DMS153 (cell line): ENCODE measurements at regions not wholly inside any gene's neighbourhood (a gene's known extent, or its start where the extent isn't known, plus 50 kb on each side); places are given as distances from the start of the nearest gene placed in this dataset.
"Not testable (repeated sequence)": the region's sequence is repeated elsewhere in the genome, so short reads cannot be mapped to it uniquely, and the experiment has no call there.

ENCODE experiments used
- DNase-seq: peaks from one replicate; lab custom pipeline; 2025; lab: John Stamatoyannopoulos, UW

GRCh38 chr10:118950190-118950680 lies 79.3 kb upstream of the NANOS1 start:
- peak; percentile 20 for DNase-seq

GRCh38 chr10:118950997-118951637 lies 78.4 kb upstream of the NANOS1 start:
- no peak for DNase-seq

DNA sequence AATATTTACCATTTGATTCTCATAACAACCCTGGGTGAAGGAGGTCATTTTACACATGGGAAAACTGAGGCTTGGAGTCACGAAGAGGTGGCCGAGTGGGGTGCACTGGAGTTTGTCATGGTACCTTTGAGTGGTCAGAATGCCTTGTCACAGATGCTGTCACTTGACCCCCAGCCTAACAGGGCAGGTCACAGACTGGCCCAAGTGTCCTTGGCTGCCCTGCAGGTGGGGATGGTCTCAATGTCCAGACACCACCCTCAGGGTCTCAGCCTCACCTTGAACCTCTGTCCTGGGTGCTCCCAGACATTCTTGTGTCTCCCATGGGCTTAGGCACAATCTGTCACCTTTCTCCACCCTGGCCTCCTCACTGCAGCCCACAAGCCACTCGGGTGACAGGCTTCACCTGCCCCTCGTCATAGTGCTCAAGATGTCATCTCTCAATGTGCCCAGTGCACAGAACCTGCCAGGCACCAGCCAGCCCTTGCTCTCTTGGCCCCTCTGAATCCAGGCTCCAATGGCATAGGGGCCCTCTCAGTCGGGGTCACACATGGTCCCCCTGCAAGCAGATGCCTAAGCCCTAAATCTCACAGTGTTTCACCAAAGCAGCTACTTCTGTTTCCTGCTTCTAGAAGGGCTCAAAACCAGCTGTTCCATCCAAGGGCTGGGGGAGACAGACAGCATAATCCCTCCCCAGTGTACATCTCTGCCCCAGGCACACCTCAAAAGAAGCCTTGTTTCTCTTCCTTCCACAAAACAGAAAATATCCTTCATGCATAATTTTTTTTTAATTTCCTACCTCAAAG lies 76.8 kb upstream of the NANOS1 start:
- no peak for DNase-seq

DNA sequence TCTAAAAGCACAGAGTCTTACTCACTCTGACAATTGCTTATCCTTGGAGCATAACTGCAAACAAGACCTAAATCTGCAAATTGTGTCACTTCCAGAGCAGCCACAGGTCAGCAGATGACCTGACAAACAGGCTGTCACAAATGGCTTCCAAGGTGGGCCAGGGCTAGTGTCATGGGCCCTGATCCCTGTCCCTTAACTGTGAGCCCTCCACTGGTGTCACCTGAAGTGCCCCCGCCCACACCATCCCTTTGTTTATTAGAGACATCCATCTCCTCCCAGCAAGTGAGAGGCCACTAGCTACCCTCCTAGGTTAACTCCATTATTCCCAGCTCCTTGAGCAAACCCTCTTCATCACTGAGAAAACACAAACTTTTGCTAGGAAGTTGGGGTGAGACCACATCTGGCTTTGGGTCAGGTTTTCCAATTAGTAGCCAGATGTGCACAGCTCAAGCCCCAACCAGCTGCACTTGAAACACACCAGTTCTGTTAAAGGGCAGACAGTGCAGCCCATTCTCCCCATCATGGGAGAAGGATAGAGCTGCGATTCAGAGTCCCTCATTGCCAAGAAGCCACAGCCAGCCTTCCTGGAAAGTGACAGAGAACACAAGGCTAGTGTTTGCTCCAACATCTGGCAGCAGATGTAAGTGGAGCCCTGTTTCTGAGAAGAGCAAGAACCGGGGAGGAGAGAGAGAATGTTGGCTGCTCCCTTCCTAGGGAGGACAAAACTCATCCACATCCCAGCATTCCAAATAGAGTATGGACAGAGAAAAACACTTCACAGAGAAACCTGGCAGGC lies 75.7 kb upstream of the NANOS1 start:
- no peak for DNase-seq

DNA sequence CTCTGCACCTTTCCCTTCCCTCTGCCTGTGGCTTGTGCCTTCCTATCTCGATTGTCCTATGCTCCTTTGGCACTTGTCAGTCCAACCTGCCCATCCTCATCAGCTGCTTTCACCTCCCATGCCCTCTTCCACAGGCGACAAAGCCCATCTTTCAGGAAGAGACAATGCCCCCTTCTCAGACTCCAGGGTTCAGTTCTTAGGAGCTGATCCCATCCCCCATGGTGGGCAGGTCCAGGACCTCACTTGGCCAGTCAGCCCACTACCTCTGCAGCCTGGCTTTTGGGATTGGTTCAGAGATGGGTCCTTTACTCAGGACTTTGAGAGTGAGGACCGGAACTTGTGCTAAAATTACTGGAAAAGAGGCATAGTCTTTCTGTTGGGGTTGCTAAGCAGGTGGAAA lies 74.0 kb upstream of the NANOS1 start:
- no peak for DNase-seq

GRCh38 chr10:118955951-118956801 lies 73.3 kb upstream of the NANOS1 start:
- no peak for DNase-seq

DNA sequence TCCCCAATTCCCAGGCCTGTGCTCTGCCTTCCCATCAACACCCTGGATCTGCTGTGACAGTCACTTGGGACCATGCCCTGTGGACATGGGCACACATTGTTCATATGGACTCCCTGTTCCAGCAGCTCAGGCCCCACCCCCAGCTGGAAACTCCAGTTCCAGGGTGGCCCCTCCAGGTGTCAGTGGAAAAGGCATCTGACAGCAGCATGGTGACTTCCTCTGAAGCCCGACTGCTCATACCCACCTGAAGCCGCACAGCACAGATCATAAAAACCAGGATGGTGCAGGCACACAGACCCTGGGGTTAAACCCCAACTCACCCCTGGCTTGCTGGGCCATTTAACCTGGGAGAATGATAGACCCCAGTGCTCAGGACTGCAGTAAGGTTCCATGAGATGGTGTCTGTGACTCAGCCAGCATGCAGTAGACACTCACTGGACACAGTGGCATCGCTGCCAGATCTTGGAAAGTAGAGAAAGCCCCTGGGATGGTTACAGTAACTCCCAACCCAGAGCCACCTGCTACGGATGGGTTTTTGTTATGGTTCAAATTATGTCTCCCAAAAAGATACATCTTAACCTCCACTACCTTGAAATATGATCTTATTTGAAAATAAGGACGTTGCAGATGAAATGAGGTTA lies 72.6 kb upstream of the NANOS1 start:
- no peak for DNase-seq

GRCh38 chr10:118957443-118957825 lies 72.1 kb upstream of the NANOS1 start:
- no peak for DNase-seq

DNA sequence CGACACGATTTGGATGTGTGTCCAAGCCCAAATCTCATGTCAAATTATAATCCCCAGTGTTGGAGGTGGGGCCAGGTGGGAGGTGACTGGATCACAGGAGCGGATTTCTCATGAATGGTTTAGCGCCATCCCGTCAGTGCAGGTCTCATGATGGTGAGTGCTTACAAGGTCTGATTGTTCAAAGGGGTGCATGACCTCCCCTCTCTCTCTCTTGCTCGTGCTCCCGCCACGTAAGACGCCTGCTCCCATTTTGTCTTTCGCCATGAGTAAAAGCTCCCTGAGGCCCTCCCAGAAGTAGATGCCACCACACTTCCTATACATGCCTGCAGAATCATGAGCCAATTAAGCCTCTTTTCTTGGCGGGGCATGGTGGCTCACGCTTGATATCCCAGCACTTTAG lies 71.5 kb upstream of the NANOS1 start:
- no peak for DNase-seq

GRCh38 chr10:118958559-118958958 lies 71.0 kb upstream of the NANOS1 start:
- no peak for DNase-seq

- no peak for DNase-seq
Measured at GRCh38 chr10:118958984-118959925, 70.3 kb upstream of the NANOS1 start.

DNA sequence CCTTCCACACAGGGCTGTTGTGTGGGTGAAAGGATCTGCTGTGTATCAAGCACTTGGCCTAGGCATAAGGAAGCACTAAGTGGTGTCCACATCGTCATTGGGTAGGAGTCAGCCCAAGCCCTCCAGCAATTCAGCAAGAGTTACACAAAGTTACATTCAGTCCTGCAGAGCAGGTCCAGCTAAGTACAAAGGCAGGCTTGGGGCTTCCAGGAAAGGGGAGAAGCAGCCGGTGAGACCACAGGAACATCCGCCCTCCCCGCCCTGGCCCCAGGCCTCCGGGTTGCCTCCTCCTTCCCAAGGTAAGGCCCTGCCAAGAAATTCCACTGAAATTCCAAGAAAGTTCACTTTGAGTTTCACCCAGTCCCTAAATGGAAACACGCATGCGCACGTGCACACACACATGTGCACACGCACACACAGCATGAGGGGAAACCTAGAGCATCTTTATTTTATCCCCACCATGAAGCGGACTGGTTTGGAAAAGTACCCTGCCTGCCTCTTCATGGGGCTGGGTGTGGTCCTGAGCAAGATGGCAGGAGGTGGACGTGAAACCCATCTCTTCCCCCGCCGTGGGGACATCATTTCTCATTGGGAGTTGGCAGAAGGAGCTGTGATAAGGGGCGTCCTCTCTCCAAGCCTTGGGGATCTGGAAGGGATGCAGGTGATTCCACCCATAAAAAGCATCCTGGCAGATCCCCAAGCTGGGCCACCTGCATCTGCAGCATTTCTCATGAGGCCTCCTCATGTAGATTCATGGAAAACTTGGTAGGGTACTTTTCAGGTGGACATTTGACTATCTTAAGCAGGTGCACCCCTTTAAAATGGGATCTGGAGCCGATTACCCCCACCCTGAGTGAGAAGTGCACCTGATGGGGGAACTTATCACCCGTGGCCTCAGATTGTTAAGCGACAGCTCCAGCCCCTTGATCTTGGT lies 69.1 kb upstream of the NANOS1 start:
- no peak for DNase-seq

DNA sequence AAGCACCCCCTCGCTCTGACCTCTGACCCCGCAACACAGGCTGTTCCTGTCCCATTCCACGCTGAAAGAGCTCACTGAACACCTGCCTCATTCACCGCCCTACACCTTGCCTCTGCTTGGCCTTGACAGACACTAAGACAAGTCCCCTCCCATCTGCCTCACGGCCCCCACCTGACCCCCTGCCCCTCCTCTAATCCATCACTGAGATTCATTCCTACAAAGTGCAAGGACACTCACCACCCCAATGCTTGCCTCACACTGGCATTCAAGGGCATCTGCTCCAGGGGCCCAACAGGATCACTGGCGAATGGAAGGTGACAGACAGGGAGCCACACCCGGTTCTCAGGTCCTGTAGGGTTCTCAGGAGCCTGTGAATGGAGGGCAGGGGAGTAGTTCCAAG lies 68.1 kb upstream of the NANOS1 start:
- DNase-seq = no peak

DNA sequence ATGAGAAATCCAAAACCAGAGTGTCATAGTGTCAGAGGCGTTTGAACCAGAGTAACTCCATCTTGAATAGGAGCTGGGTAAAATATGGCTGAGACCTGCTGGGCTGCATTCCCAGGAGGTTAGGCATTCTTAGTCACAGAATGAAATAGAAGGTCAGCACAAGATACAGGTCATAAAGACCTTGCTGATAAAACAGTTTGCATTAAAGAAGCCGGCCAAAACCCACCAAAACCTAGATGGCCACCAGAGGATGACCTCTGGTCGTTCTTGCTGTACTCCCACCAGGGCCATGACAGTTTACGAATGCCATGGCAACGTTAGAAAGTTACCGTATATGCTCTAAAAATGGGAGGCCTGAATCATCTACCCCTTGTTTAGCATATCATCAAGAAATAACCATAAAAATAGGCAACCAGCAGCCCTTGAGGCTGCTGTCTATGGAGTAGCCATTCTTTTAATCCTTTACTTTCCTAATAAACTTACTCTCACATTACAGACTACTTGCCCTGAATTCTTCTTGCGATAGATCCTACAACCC lies 67.1 kb upstream of the NANOS1 start:
- DNase-seq = not testable (repeated sequence)

DNA sequence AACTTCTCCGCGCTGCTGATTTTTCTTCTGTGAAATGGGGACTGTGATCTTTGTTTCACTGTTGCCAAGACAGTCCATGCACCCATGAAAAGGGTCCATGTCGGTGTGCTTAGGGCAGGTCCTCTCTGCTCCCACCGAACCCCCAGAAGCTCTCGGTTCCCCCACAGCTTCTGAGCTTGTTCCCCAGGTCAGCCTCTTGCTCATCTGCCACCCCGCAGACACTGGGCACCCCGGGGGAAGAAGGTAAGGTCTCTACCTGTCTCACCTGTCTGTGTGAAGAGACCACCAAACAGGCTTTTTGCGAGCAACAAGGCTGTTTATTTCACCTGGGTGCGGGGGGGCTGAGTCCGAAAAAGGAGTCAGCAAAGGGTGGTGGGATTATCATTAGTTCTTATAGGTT lies 66.2 kb upstream of the NANOS1 start:
- no peak for DNase-seq

GRCh38 chr10:118963933-118964332 lies 65.6 kb upstream of the NANOS1 start:
- DNase-seq = no peak

- not testable (repeated sequence) for DNase-seq
Measured at GRCh38 chr10:118964476-118964875, 65.0 kb upstream of the NANOS1 start.

- DNase-seq = no peak
Measured at GRCh38 chr10:118965096-118965495, 64.4 kb upstream of the NANOS1 start.

GRCh38 chr10:118965645-118966044 lies 63.9 kb upstream of the NANOS1 start:
- no peak for DNase-seq
